SKM-1 treated with dmso at 0.1 percent for 144 hours (cell line): ENCODE measurements at regions not wholly inside any gene's neighbourhood (a gene's known extent, or its start where the extent isn't known, plus 50 kb on each side); places are given as distances from the start of the nearest gene placed in this dataset.

Source experiments
- DNase-seq: peaks from one replicate; lab custom pipeline; 2025; ENCODE audit not compliant: unreplicated experiment; lab: John Stamatoyannopoulos, UW

DNA sequence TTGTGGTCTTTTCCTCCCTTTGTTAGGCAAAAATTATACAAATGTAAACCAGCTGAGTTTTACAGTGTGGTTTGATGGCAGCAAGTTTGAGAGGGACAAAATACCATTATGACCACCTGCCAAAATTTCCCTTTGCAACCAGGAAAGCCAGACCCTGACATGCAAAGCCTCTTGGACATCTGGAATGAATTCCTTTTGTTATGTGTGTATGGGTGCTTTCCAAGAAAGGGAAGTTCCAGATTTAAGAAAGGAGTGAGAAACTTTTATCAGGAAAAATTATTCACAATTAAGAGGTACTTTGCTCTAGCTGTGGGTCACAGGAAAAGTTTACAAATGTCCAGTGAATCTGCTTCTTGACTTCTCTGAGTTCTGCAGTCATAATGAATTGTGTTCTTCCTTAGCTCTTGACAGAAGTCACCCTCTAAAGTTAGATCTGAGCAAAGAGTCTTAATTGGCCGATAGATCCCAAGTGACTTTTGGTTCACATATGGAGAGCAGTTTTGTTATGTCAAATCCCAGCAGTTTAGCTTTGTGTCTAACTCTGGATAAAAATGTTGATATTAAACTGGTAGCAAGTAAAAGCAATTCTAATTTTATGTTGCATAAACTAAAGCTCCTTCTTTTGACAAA lies 295.9 kb upstream of the ZNF608 start:
- DNase-seq: no peak

DNA sequence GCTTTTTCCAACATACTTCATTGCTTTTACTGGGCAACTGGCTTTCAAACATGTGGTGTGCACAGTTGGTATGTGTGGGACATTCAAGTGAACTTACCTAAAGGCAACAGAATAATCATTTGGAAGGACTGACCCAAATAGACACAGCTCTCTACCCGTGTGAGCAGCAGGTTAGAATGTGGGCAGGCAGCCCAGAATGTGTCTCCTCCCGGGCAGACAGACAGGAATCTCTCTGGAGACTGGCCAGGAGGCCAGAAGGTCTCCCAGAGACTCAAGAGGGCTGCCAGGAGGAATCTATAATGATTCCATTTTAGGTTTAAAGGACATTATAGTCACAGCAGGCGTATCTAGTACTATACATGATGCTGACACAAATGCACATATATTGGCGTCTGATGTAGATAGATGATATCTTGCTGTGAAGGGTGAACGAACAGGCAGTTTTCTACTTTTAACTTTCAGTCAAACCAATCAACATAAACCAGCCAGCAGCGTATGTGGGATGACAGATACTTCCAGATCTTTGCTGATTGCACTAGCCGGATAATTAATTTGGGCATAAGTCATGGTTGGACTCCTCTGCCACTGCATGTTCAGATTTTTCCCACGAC lies 297.4 kb upstream of the ZNF608 start:
- no peak for DNase-seq

DNA sequence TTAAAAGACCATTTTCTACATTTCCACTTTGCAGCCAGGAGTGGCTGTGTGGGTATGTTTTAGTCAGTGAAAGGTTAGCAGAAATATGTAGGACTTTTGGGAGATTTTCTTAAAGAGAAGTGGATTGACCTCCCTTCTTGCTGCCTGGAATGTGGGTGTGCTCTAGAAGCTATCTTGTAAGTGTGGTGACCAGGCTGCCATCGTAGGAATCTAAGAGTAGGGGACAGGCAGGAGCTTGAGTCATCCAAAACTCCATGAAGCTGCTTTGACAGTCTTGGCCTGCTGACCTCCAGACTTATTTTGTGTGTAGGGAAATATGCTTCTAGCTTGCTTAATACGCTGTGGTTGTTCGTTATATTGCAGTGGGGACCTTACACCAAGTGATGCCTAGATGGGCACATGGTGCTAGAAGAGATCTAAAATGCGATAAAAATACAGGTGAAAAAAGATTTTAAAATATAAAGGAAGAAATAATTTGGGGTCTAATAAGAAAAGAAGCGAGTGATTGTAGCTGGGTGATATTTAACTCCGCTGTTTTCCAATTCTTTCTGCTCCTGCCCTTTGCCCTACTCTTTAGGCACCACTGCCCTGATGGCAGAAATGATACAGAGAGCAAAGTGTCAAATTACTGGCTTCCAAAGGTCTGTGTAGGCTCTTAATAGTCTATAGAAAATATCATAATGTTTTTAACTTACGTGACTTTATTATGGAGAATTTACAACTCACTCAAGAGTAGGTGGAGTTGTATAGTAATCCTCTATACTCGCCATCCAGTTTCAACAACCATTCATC lies 298.2 kb upstream of the ZNF608 start:
- DNase-seq: no peak

DNA sequence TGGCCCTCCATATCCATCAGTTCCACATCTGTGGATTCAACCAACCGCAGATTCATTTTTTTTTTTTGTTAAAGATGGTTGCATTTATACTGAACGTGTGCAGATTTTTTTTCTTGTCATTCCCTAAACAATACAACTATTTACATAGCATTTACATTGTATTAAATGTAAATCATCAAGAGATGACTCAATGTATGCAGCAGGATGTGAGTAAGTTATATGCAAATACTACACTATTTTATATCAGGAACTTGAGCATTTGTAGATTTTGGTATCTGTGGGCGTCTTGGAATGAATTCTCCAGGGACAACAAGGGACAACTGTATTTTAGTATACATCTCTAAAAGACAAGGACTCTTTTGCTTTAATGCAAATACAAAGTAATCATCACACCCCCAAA lies 299.2 kb upstream of the ZNF608 start:
- DNase-seq: no peak

DNA sequence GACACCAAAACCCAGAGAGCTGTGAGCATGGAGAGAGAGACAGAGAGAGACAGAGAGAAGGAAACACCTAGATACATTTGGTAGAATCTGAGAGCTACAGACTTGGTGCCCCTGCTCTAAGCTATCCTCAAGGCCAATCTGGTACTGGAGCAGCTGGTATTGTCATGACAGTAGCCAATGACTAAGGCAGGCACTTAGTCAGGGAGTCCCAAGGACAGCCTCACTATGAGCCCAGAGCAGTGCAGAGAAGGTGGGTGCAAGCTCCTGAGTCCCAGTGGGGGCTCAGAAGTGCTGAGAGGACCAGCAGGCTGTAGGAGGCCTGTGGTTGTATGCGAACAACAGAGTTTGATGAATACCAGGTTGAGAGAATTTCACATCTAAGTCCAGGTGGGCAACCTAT lies 300.4 kb upstream of the ZNF608 start:
- no peak for DNase-seq

DNA sequence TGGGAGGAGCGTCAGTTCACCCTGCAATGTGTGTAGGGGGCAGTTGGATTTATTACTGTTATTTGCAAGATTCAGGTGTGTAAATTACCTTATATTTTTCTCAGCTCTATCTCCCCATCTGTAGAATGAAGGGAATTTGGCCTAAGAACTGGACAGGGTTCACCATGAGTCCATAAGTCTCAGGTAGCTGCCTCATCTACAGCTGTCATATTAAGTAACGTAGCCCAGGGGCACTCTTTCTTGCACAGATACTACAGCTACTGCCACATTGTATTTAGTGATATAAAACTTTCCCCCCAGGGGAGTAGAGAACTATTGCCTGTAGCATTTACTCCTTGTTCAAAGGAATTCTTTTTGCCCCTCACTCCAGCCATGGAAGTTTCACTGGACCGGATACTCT lies 301.4 kb upstream of the ZNF608 start:
- no peak for DNase-seq

DNA sequence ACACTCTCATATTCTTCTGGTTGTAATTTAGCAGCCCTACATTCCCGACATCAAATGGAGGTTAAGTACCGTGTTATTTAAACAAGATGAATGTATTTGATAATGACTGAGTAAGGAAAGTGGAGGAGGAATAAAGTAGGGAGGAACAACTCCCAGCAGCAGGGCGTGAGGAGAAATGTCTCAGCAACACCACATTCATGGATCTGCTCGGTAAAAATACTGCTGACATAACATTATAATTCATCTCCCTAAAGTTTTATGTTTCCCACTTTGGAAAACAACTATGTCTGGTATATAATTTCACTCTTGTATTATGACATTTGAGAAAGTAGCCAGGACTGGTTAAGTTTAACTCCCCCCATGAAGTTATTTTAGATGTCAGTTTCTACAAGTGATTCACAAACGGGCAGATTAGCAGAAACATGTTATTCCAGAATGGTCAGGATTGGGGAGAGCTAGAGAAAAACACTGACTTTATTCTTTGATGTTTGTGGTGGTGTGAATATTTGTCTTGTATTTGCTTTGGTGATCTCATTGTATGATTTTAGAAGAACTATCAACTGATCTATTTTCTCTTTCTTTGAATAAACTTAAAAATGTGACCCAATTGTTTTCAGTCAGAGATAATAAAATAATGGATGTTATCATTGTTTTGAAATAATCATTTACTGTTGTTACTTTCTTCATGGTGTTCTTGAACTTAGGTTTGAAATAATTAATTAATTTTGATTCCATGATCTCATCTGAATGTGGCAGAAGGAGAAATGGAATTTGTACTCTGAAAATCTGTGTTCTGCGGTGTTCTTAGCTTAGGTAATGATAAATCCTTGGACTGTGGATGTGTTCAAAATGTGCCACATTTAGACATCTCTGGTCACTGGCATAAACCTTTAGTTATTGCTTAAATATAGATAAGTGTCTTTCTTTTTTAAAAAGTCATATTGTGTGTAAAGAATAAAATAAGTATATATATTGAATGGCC lies 303.6 kb upstream of the ZNF608 start:
- DNase-seq: no peak

DNA sequence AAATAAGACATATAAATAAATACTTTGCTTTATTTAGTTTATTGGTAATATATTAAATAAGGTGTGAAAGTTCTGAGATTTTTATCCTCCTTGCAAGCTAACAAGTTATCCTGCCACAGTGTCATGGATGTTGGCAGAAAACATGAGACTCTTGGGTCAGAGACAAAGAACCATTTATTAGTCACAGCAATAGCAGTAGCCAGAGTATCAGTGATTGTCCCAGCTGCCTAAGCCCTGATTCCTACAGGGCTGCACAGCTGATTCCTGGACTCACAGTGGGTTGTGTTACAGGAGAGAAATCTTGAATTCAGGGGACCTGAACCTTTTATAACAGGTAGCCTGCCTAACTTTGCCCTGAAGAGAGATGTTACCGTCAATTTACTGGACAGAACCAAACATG lies 304.5 kb upstream of the ZNF608 start:
- no peak for DNase-seq

DNA sequence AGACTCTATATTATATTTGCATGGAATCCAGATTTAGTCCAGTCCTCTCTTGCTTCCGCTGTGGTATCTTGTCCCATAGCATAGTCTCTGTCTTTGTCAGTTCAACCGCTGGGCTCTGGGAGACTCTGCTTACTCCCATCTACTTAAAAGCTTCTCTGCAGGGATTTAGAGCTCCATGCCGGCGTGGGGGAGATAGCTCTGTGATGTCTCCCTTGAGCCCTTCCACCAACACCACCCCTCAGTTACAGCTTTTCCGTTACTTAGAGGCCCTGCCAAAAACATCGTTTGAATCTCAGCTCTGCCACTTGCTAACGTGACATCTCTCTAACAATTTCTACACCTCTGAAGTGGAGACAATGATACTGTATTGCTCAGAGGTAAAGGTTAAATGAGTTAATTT lies 306.1 kb upstream of the ZNF608 start:
- no peak for DNase-seq

DNA sequence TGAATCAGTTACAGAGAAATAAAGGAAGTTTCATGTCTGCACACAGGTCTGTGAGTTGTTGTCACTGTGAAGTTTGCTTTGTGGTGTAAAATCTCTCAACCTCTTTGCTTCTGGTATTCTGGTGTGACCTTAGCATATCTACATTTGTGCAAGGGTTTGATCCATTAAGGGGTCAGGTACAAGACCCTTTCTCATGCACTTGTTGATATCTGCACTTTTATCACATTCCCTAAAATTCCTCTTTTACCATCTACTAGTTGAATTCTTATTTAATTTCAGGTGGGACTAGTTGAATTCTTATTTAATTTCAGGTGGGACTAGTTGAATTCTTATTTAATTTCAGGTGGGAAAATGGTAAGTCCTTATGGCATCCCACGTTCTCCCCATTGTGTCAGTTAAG lies 306.7 kb upstream of the ZNF608 start:
- no peak for DNase-seq

DNA sequence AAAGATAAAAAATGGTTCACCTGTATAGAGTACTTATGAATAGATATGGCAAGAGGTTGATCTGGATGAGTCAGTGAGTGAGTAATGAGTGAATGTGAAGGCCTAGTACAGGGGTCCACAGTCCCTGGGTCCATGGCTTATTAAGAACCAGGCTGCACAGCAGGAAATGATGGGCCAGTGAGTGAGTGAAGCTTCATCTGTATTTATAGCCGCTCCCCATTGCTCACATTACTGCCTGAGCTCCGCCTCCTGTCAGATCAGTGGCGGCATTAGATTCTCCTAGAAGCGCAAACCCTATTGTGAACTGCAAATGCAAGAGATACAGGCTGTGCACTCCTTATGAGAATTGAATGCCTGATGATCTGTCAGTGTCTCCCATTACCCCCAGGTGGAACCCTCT lies 307.7 kb upstream of the ZNF608 start:
- no peak for DNase-seq

DNA sequence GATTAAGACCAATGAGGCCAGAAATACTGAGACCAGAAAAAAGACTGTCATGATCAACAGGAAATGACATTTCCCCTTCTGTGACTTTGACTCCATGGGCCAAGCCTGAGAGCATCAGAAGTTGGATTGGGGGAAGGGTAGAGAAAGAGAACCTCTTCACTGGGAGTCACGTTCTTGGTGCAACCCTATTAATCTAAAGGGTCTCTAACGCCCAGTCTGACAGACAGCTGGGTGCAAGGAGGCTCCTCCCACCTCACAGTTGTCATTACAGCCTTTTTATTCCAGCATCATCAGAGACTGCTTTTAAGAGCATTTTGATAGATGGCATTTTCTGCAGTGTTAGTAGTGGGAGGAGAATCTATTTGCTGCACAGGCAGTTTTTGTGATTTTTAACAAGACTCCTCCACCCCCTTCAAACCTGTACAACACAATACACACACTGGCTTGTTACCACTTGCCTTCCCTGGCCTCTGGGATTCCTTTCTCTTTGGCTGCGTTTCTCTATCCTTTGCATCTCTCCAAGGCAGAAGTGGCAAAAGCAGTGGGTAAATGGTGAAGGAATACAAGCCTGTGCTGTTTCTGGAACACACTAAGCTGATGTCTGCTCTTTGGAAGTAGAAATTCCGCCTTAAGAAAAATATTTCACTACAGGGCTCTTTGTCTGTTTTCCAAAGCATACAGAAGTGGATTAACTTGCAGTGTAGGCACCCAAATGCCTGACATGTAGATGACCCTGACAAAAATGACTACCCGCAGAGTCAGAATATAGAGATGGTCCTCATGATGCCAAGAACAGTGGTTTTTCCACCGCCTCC lies 310.4 kb upstream of the ZNF608 start:
- no peak for DNase-seq

DNA sequence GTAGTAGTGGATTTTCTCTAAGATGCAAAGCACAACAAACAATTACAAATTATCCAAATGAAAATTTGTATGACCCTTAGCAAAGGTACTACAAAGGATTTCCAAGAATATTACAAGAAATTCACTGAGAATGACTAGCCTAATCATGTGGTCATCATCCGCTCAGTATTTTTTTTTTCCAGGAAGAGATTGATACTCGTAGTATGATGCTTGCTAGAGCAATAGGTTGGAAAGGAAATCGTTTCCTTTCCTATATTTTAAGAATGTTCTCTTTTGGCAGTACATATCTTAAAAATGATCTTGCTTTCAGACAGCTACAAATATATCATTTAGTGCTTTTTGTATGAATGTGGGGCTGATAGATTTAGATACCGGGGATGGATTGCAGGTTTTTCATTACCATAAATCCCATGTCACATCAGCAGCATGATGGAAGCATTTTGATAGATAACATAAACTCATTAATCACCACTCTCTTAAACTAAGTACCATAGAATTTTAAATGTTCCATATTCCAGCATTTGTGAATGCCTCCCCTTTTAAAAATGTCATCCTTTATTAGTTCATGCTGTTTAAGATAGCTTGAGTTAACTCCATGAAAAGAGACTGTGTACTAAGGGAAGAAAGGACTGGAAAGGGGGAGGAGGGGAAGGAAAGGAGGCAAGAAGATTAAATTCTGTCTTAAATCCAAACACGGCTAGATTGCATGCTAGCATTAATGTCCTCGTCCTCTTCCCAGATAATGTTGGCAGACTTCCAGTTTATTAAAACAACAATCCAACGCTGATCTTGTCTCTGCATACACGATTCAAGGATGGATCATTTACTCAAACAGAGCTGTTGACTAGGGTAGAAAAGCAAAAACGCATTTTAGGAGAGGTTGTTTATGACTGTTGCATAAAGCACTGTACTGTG lies 311.7 kb upstream of the ZNF608 start:
- DNase-seq: no peak

DNA sequence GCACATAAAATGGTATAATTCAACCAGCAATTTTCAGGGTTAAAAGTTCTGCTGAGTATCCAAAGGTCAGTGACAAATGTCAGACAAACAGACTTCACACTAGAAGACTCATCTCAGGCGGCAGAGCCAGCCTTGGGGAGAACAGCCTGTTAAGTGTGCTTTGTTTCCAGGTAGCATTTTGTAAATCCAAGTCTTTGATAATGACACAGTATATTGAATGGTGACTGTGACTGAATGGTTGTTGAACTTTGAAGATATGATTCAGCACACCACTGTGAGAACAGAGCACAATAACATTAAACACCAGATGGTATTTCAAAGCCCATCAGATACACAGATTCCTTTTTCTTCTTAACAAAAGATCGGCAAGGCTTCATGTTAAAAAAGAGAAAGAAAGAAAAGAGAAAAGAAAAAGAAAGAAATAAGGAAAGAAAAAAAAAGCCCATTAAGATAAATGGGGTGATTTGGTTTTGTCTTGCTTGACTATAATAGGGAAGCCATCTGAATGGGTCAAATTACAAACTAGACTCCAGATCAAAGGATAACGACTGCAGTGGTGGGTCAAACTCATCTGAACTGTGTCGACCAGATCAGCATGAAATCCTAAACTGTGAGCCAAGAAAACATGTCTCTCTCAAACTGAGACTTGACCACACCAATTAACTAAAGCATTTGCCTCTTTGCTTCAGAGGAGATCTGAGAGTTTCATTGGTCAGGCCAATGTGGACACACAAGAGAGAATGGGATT lies 313.0 kb upstream of the ZNF608 start:
- DNase-seq: no peak

DNA sequence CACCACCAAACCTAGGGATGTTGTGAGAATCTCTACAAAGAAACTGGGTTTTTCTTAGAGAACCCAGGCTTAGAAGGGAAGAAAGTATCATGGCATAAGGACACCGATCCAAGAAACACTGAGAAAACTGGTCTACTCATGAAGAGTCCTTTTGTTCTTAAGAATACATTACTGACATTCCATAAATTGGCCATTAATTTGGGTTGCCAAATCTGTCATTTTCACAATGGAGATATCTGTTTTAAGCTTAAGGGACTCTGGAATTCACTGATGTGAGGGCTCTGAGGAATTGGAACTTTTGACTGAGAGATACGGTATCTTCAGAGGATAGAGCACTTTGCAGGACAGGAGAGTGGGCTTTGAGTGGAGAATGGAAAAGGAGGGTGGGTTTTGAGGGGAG lies 315.3 kb upstream of the ZNF608 start:
- no peak for DNase-seq

DNA sequence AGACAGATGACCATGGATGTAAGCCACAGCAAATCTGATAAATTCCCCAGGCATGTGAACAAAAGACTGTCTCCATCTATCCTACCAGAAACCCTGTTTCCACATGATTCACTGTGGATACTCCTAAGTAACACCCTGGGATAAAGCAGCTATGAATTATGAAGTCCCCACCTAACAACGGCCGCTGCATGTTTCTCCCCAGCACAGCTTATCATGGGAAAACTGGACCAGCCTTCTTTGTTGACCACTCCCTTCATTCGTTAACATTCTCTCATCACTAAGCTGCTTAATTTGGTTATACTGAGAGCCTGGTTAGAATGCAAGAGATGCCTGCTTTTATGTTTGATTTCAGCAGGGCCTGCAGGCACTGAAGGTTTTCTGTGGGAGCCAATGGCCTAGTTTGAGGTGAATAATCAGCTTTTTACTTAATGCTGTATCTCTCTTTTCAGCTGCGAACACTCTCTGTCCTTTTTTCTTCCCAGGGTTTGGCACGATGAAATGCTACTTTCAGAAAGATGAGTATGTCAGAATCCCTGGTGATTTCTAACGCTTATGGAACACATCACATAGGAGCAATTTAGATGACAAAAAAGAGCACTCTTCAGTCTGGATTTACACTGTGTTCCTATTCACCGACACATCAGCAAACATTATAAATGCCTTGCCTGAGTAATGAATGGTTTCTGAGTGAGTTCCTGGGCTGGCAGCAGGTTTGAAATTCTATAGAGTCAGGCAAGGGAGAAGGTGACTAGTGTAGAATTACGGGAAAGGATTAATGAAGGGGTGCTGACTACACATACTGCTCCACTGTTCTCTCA lies 318.4 kb upstream of the ZNF608 start:
- DNase-seq: no peak

DNA sequence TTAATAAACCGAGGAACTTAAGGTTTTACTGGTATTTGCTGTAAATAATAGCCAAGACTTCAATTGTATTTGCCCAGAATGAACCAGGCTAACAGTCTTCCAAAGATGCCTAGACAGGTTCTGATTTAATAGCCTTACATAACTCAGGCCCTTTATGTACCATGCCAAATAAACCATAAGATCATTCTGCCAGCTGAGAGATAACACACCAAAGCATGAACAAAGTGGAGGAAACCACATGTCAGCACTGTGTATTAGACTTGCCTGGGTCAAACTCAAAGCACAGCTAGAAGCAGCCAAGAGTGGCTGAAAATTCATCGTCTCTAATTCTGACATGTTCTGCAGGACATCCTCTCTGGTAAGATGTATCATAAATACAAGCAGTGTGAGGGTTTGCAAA lies 319.3 kb upstream of the ZNF608 start:
- no peak for DNase-seq

DNA sequence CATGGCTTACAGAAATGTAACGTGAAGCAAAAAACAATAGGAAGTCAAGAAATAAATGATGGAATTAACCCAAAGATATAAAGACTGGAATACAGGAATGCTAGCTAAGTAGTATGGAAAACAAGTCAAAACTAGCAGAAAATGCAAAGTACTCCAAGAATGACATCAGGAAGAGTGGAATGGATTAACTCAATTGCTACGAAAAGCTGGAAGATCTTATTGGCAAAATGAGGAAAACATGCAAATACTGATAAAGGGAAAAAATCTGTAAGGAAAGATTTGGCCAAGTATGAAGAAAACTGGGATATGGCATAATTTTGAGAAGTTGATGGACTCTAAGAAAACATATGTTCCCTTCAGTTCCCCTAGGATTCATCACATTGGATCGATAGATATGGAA lies 324.5 kb upstream of the ZNF608 start:
- DNase-seq: no peak
